Hepatic stellate cell (primary cell): ENCODE measurements at regions not wholly inside any gene's neighbourhood (a gene's known extent, or its start where the extent isn't known, plus 50 kb on each side); places are given as distances from the start of the nearest gene placed in this dataset.
"Not testable (repeated sequence)": the region's sequence is repeated elsewhere in the genome, so short reads cannot be mapped to it uniquely, and the experiment has no call there.

Experiments used
- DNase-seq: peaks from one replicate; pipeline ENCODE4 v3.0.0; 2011; ENCODE audit warnings: low spot score

DNA sequence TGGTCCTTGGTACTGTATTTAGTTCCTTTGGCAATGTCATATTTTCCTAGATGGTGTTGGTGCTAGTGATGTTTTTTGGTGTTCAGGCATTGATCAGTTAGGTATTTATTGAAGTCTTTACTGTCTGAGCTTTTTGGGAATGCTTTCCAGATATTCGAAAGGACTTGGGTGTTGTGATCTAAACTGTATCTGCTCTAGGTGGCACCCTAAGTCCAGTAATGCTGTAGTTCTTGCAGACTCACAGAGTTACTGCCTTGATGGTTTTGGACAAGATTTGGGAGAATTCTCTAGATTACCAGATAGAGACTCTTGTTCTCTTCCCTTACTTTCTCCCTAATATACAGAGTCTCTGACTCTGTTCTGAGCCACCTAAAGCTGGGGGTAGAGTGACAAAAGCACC lies 513.6 kb upstream of the PITX2 start:
- DNase-seq = no peak

DNA sequence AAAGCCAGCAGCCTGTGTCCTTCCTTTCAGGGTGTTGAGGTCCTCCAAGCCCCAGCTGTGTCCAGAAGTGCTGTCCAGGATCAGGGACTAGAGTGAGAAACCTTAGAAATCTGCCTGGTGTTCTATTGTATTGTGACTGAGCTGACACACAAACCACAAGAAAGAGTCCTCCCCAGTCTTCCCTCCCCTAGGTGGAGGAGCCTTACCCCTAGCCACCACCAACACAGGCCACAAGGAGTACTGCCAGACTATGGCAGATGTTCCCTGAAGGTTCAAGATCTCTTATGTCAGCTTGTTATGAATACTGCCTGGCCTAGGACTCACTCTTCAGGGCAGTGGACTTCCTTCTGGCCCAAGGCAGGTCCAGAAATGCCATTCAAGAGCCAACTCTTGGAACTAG lies 514.1 kb upstream of the PITX2 start:
- no peak for DNase-seq

DNA sequence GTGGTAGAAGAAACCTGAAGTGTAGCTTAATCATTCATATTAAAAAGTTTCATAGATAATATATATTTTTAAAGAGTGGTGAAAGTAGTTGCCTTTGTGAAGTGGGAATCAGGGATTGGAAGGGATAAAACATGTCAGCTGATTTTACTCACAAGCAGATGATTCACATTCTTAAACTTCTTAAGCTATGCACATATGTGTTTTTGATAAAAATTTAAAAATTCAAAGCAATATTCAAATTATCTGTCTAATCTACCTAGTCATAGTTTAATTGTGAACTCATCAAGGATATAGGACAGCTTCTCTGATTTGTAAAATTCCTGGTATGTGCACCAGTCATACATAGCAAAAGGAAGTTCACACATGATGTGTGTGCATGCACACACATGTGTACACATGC lies 520.6 kb upstream of the PITX2 start:
- no peak for DNase-seq

DNA sequence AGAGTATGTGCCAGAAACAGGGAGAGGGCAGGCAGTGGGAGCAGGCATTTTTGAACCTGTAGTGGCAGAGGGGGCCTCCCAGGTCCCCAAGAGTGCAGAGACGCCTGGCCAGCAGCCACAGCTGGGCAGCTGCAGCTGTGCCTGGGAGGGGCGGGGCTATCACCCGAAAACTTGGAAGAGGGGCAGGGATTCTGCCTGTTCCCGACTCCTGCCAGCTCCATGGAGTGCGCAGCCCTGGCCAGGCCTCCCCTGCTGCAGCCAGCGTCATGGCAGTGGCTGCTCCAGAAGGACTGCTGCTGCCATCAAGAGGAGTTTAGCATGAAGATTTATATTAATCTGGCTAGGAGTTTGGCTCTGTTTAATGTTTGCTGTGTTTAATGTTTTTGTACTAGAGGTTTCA lies 532.1 kb upstream of the PITX2 start:
- no peak for DNase-seq

DNA sequence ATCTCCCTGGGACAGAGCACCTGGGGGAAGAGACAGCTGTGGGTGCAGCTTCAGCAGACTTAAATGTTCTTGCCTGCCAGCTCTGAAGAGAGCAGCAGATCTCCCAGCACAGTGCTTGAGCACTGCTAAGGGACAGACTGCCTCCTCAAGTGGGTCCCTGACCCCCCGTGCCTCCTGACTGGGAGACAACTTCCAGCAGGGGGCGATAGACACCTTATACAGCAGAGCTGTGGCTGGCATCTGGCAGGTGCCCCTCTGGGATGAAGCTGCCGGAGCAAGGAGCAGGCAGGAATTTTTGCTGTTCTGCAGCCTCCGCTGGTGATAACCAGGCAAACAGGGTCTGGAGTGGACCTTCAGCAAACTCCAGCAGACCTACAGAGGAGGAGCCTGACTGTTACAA lies 541.7 kb upstream of the PITX2 start:
- not testable (repeated sequence) for DNase-seq

DNA sequence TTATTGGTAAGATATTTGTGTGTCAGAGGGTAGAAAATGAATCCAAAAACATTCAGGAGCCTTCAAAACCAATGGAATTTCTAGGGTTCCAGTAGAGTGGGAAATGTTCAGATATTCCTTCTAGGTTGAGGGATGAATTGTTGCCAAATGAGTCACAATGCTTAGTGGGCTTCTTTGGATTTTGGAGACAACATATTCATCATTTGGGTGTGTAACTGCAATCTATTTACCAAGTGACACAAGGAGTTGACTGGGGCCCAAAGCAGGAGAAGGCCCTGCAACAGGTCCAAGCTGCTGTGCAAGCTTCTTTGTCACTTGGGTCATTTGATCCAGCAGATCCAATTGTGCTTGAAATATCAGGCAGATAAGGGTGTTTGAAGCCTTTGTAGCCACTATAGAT lies 551.5 kb upstream of the PITX2 start:
- no peak for DNase-seq

DNA sequence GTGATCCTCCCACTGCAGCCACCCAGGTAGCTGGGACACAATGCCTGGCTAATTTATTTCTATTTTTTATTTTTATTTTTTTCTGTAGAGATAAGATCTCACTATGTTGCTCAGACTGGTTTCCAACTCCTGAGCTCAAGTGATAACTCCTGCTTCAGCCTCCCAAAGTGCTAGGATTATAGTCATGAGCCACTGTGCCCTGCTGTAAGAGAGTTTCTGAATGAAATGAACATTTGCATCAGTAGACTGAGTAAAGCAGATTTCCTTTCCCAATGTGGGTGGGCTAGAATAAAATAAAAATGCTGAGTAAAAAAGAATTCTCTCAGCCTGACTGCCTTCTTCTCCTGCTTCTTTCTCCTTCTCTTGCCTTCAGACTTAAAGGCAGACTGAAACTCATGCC lies 555.4 kb upstream of the PITX2 start:
- DNase-seq = no peak

DNA sequence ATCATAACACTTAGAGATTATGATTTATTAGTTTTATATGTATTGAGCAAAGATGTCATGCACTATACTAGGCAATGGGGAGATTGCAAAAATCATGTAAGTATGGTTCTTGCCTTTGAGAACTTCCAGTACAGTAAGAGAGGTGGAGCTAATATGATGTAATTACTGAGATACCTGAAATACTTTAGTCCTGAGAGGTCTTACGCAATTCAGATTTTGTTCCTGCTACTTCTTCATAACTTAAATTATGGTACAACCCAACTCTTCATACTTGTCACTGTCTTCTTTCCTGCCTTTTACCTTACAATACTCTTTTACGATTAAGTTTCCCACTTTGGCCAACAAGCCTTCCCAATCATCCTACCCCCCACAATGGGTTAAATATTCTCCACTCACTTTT lies 564.2 kb upstream of the PITX2 start:
- no peak for DNase-seq

DNA sequence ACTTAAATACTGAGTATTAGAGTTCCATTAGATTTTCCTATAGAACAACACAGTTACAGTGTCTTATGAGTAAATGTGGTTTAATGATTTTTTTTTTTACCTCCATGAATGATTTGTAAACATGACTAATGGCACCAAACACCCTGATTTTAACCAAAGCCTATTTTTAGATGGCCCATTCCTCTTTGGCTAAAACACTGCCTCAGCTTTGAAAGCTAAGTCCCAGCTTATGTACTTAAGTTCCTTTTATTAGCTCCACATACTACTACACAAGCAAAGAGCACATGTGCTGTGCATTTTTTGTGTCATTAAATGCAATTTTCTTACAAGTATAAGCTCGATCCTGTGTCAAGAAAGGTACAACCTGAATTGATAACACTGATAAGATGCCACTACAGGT lies 575.6 kb upstream of the PITX2 start:
- DNase-seq = no peak

DNA sequence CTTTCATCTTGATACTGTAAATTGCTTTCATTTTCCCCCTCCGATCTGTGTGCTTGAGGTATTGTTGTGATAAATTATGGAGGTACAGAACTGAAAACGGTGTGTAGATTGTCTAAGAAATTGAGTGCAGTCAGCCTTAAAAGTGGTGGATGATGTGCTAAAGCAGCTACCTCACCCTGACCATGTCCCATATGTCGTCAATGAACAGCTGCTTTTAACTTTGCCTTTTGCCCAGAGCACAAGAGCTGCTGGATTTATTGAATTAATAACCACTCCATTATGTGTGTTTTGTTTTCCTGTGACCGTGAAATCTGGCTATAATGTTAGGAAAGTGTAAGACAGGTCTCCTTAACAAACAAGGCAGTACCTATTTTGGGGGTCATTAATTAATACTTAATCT lies 581.9 kb upstream of the PITX2 start:
- no peak for DNase-seq

DNA sequence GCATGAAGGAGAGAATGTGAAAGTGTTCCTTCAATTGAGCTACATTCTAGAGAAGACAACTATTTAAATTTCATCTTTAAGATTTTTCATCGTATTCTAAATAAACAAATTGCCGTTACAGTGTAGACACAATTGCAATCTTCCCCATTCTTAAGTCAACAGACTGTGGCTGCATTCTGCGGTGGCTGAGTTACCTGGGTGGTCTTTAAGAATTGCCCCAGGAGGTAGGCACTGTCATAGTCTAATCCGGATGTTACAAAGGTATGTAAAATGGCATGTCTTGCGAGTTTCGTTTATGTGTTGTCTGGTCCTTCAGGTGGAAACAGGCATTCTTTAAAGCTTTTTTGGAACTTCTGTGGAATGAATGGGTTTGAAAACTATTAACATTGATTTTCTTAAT lies 586.1 kb upstream of the PITX2 start:
- DNase-seq = no peak

DNA sequence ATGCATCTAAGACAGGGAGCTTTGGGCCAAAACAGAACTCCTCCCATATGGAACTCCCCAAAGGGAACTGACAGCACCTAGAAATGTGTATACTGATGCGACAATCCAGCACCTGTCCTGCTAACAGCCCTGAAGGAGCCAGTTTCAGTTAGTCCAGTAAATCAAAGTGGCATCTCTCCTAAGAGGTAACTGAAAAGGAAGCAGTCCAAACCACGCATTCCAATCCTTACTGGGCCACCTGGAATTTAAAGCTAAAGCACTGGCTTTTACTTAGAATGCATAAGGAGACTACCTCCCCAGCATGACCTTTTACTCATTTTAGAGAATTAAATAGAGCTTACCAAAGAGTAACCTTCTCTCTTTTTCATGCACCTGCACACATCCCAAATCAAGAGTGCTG lies 586.8 kb upstream of the PITX2 start:
- no peak for DNase-seq

DNA sequence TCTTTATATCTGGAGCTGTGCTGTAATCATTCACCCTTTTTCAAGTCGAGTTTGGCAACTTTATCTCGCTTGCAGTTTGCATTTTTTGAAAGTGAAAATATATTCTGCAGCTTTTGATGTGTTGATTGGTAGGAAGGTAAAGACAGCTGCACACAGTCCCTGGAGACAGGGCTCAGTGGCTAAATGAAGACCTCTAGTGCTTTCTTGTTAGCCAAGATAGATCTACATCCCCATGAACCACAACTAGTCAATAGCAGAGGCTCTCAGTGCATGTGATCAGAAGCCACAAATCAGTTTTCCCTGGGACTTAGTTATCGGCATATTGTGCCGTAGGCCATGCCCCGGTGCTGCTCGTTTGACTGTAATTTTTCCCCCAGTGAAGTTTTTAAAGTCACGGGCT lies 587.7 kb upstream of the PITX2 start:
- DNase-seq = no peak

DNA sequence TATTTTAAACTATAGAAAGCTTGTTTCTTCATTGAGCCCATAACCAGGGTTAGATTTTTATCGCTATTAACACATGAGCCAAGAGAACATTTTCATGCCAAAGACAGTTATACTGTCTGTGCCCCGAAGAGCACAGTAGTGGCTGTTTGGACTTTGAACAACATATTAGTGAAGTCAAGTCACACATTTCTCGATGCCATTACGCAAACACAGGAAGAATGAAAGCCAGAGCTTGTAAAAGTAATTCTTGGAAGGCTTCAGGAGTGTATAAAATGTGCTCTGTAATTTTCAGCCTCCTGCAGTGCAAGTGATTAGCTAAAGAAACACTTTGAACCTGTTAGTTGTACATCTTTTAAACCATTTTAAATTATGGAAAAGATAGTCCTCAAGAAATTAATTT lies 590.7 kb upstream of the PITX2 start:
- DNase-seq = no peak

DNA sequence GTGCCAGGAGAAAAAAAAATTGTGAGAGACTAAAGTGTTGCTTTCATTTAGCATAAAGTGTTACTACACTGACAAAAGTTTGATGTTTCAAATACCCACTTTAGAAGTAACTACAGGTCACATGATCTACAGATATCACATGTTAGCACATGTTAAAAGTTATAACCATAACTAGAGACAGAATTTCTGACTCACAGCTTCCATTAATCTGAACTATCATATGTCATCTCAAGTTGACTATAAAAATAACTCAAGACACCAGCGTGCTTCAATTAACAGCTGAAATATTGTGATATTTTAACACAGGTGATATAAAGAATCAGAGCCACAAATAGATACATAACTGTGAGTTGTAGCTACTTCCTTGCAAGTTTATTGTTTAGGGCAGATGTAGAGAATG lies 591.5 kb upstream of the PITX2 start:
- DNase-seq = no peak

DNA sequence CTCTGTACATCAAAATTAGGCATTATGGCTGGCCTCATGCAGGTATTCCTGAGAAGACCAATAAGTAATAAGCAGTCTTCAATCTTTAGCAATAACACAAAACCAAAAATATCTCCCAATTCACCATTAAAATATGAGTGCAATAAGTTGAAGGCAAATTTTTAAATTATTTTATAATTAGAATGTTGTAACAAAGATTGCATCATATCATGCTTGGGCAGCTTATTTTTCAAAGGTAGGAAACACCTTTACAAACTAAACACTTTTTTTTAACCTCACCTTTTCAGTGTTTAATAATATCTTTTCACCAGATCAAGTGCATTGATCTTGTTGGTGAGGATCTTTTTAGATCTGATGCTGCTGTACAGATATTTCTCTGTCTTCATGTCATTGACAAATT lies 592.9 kb upstream of the PITX2 start:
- DNase-seq = no peak

DNA sequence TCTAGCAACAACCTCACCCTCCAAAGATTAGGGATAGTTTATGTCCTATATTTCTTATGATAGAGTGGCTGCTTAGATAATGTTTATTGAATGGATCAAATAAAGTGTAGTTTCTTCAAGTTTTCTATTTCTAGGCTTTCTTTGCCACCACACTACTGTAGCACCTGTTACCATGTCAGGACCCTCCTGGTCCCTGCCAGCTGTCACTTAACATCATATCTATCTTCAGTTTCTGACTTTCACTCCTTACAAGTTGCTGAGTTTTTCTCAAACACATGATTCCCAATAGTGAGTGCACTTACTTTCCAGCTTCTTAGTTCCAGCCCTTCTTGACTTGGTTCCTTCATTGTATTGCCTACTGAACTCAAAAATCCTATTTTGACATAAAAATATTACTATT lies 593.9 kb upstream of the PITX2 start:
- no peak for DNase-seq

DNA sequence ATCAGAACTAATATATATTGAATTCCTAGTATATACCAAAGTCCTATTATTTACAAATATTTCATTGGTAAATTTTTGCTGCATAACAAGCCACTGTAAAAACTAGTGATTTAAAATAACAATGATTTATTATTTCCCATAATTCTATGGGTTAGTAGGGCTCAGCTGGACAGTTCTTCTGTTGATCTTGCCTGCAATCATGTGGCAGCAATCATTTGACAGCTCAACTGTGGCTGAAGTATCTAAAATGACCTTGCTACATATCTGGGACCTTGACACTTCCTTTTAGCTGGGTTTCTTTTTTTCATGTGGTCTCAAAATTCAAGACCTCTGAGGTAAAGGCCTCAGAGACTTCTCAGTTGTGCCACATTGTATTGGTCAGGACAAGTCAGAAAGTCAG lies 598.5 kb upstream of the PITX2 start:
- DNase-seq = no peak

DNA sequence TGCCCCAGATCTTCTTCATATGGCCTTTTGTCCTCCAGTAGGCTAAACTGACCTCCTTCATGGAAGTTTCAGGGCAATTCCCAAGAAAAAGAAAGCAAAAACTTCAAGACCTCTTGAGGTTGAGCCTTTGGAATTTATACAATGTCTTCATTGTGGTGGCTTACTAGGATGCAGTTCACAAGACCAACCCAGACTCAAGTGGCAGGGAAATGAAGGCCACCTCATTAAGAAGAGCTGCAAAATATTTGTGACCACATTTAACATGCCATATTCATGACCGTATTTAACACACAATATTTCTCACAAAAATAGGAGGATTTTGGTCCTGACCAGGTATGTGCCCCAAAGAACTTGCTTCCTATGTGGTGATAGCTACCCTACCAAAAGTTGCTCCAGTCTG lies 605.5 kb upstream of the PITX2 start:
- DNase-seq = no peak

DNA sequence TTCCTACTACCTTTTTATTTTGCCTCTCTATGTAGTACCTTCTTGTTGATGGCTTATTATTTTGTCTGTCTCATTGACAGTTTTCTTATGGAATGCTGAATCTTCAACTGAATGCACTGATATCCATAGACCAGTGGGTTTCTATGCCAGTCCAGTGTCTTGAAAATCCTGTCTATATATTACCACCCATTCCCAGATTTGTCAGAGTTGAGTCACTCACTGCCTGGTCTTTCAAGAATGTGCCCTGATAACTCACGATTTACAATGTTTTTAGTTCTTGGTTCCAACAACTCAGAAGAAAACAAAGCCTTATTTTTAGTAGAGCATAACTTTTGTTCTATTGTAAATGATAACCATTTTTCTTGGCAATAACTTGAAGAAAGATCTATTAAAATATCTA lies 606.0 kb upstream of the PITX2 start:
- no peak for DNase-seq

DNA sequence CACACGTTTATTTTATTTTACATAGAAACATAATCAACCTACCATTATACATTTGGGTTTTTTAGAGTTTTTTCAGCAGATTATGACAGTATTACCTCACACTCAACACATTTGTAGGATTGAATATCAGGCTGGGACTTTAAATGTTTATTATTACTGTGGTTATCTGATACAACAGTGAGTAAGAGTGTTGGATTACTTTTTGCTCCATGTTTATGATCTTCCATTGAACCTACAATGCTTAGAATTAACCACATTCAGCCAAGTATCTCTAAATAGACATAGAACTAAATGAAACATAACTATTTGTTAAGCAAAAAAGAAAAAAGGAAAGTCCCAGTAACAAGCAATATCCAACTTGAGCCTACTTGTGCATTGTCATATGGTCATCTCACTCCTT lies 607.4 kb upstream of the PITX2 start:
- no peak for DNase-seq

DNA sequence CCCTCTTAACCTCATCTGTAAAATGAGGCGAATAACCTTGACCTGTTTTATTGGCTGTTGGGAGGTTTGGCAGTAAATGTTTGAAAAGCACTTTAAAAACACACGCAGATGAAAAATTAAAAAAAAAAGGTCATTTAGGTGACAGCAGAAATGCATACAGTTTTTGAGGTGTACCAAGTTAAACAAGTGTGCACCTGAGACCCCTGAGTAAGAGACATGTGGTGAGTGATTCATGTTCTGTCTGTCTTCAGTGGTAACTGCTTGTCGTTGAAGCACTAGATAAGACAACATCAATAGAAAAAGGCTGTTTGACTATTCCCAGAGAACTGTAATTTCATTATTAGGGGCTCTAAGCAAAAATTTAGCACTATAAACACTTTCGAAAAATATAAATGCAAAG lies 608.4 kb upstream of the PITX2 start:
- DNase-seq = no peak

DNA sequence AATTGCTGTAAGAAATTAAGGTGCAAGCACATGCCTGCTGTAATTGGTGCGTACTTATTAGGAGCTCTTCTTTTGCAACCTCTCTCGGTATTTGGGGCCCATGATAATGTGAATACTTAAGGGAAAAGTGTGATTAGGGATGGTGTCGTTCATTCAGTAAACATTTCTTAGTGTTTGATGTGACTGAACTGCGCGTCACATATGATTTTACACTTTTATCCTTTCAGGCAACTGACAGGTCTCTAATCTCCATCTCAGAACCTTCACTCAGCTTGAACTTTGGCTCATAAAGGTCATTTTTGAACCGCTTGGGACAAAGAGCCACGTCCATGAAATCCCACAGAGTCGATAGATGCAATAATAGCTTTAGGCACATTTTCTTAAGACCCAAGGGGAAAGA lies 612.1 kb upstream of the PITX2 start:
- DNase-seq = no peak

DNA sequence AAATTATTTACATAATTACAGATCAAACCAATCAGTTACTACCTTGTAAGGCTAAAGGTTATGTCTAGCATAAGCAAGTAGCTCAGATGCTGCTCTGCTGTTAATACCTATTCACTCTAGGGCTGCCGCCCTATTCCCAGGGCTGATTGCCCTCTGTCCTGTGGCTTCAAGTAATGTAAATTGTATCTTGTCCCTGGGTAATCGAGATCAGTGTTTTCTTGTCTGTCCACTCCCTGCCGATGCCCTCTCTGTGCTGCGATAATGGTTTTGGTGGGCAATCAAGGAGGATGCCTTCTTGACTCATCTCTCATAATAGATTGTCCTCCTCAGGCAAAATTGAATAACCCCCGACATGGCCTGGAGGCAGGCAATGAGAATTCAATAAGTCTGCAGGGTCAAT lies 641.0 kb upstream of the PITX2 start:
- no peak for DNase-seq

DNA sequence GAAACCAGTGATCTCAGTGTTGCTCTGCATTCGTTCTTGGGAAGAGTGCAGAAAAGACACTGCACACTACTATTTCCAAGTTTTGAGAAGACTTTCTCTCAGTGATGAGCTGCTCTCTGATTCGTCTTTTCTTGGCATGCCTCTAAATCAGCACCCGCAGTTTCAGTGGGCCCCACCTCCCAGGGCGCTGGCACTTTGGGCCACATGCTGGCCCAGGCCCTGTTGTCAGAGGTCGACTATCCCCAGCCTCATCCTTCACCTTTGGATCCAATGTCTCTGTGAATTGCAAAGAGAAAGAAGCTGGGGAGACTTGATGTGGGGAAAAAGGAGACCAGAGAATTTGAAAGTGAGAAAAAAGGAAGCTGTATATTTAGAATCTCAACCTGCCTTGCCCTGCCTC lies 644.1 kb upstream of the PITX2 start:
- DNase-seq = no peak

DNA sequence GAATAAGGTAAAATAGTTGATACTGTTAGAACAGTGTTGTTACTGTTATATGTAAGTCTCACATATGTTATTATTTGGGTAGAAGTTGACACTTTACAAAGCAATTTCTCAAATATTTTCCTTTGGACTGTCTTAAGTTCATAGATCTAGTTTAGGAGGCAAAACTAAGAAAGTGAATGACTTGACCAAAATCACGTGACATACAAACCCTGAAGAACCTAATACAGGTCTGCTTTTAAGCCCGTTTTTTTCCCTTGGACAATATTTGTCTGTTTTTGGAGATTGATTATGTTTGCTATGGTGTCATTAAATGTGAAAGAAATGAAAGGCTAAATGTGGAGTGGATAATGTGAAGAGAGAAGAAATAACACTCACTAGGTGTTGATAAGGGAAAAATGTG lies 644.9 kb upstream of the PITX2 start:
- DNase-seq = no peak
